ENCODE measurements at regions not wholly inside any gene's neighbourhood (a gene's known extent, or its start where the extent isn't known, plus 50 kb on each side); places are given as distances from the start of the nearest gene placed in this dataset.

GRCh38 chr3:153001210-153002078 is 160.6 kb upstream of the RAP2B start:
- Mint-ChIP-seq H3K9me3 (no peaks in the 10 kb centered on the region), H3K36me3 (ENCODE audit: low read depth) (no peaks in the 10 kb centered on the region), H3K27ac (no peak overlapping the region), H3K4me1 (ENCODE audit: low read depth) (no peaks in the 10 kb centered on the region), H3K27me3 (ENCODE audit: low read depth) (no peaks in the 10 kb centered on the region), H3K4me3 (no peak overlapping the region)
- no peak for DNase-seq
- CTCF ChIA-PET: no interaction called here
- intact Hi-C loops (cut with micrococcal nuclease): no loop called here

- H3K4me1 Mint-ChIP-seq (ENCODE audit: low read depth): no peaks in the 10 kb centered on the region
- H3K36me3 Mint-ChIP-seq (ENCODE audit: low read depth): no peaks in the 10 kb centered on the region
- DNase-seq: no peak
- no peak overlapping the region for H3K27ac Mint-ChIP-seq
- no peak overlapping the region for H3K4me3 Mint-ChIP-seq
- no peaks in the 10 kb centered on the region for H3K27me3 Mint-ChIP-seq (ENCODE audit: low read depth)
- H3K9me3 Mint-ChIP-seq: no peaks in the 10 kb centered on the region
- CTCF ChIA-PET: no interaction called here
- intact Hi-C loops (cut with micrococcal nuclease): no loop called here
These were observed 158.6 kb upstream of the RAP2B start for GRCh38 chr3:153003441-153003840.

GRCh38 chr3:153003862-153004261 is 158.2 kb upstream of the RAP2B start:
- intact Hi-C loops (cut with micrococcal nuclease): no loop called here
- Mint-ChIP-seq H3K4me3 (no peak overlapping the region), H3K9me3 (no peaks in the 10 kb centered on the region), H3K36me3 (ENCODE audit: low read depth) (no peaks in the 10 kb centered on the region), H3K4me1 (ENCODE audit: low read depth) (no peaks in the 10 kb centered on the region), H3K27me3 (ENCODE audit: low read depth) (no peaks in the 10 kb centered on the region), H3K27ac (no peak overlapping the region)
- CTCF ChIA-PET: no interaction called here
- DNase-seq: no peak

DNA sequence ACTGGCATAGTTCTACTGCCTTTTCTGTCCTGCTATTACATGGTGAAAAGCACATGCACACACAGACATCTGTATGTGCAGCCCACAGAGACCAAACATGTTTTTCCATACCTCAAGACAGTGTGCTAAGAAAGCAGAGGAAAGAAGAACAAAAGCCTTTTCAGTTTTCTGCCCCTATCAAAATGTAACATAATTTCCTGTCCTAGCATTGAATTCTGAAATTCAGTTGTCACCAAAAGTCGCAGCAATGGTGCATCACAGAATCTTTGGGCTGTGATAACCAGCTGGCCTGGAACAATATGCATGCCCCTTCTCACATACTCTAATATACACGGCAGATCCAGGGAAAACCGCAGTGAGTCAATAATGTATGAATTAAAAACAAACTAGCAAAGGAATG is 153.8 kb upstream of the RAP2B start:
- CTCF ChIA-PET: no interaction called here
- Mint-ChIP-seq H3K27ac (no peak overlapping the region), H3K36me3 (ENCODE audit: low read depth) (no peaks in the 10 kb centered on the region), H3K27me3 (ENCODE audit: low read depth) (no peaks in the 10 kb centered on the region), H3K4me1 (ENCODE audit: low read depth) (no peaks in the 10 kb centered on the region), H3K4me3 (no peak overlapping the region), H3K9me3 (no peaks in the 10 kb centered on the region)
- intact Hi-C loops (cut with micrococcal nuclease): no loop called here
- DNase-seq: no peak

DNA sequence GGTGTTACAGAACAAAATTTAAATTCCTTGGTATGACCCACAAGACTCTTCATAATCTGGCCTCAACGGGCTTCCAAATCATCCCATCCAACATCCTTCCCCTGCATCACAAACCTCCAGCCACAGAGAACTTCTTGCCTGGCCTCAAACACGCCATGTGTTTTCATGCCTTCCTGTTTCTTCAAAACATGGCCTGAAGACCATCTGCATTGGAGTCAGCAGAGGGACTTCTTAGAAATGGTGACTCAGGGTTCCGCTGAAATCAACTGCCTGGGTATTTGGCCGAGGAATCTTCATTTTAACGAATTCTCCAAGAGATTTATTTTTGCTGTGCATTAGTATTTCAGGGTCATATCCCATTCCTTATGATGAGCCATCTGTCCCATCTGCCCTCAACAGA is 138.1 kb upstream of the RAP2B start:
- no peak overlapping the region for H3K27ac Mint-ChIP-seq
- DNase-seq: no peak
- no peak overlapping the region for H3K4me3 Mint-ChIP-seq
- CTCF ChIA-PET: no interaction called here
- H3K4me1 Mint-ChIP-seq (ENCODE audit: low read depth): no peaks in the 10 kb centered on the region
- intact Hi-C loops (cut with micrococcal nuclease): no loop called here
- H3K9me3 Mint-ChIP-seq: no peaks in the 10 kb centered on the region
- peaks cover 3% of the 10 kb centered on the region for H3K27me3 Mint-ChIP-seq (ENCODE audit: low read depth)
- H3K36me3 Mint-ChIP-seq (ENCODE audit: low read depth): no peaks in the 10 kb centered on the region

DNA sequence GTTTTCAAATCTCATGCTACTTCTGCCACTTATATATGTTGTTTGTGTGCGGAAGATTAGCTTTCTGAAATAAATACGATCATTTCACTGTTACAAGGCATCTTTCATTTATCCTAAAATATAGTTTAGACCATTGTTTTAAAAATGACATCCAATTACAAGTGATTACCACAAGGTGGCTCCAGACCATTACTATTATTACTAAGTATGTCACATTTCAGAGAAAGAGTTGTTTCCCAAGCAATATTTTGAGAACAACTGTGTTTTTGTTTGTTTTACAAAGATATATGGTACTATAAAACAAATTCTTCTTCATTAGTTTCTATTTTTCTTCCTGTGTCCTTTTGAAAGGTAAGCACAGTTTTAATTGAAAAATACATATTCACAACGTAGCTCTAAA is 136.0 kb upstream of the RAP2B start:
- H3K9me3 Mint-ChIP-seq: no peaks in the 10 kb centered on the region
- intact Hi-C loops (cut with micrococcal nuclease): loop anchor here (1.0 to 2.0 kb wide), 7 partner anchors 265 to 1227 kb away; no protein-coding TSS in a partner anchor
- peaks cover 3% of the 10 kb centered on the region for H3K27me3 Mint-ChIP-seq (ENCODE audit: low read depth)
- no peaks in the 10 kb centered on the region for H3K36me3 Mint-ChIP-seq (ENCODE audit: low read depth)
- no peak for DNase-seq
- no peak overlapping the region for H3K4me3 Mint-ChIP-seq
- H3K27ac Mint-ChIP-seq: no peak overlapping the region
- CTCF ChIA-PET: interaction anchor here (0.6 to 1.4 kb wide), 8 partner anchors 10 to 1228 kb away, joined by 3 to 10 read pairs (median 4); no protein-coding TSS in a partner anchor
- H3K4me1 Mint-ChIP-seq (ENCODE audit: low read depth): no peaks in the 10 kb centered on the region

- no peaks in the 10 kb centered on the region for H3K36me3 Mint-ChIP-seq (ENCODE audit: low read depth)
- CTCF ChIA-PET: interaction anchor here (0.8 kb wide), 1 partner anchor 12 kb away, joined by 3 read pairs; no protein-coding TSS in a partner anchor
These were observed 133.6 kb upstream of the RAP2B start for GRCh38 chr3:153028381-153028780.

GRCh38 chr3:153029350-153029749 is 132.7 kb upstream of the RAP2B start:
- Mint-ChIP-seq H3K27ac (no peak overlapping the region), H3K36me3 (ENCODE audit: low read depth) (no peaks in the 10 kb centered on the region), H3K4me1 (ENCODE audit: low read depth) (no peaks in the 10 kb centered on the region), H3K27me3 (ENCODE audit: low read depth) (no peaks in the 10 kb centered on the region), H3K9me3 (no peaks in the 10 kb centered on the region), H3K4me3 (no peak overlapping the region)
- no peak for DNase-seq
- CTCF ChIA-PET: interaction anchor here (0.8 kb wide), 1 partner anchor 13 kb away, joined by 3 read pairs; no protein-coding TSS in a partner anchor
- intact Hi-C loops (cut with micrococcal nuclease): no loop called here

More at GRCh38 chr3:153028381-153028780, 133.6 kb upstream of the RAP2B start:
- Mint-ChIP-seq H3K9me3 (no peaks in the 10 kb centered on the region), H3K27me3 (ENCODE audit: low read depth) (no peaks in the 10 kb centered on the region), H3K4me3 (no peak overlapping the region), H3K27ac (no peak overlapping the region), H3K4me1 (ENCODE audit: low read depth) (no peaks in the 10 kb centered on the region)
- intact Hi-C loops (cut with micrococcal nuclease): no loop called here
- DNase-seq: no peak

DNA sequence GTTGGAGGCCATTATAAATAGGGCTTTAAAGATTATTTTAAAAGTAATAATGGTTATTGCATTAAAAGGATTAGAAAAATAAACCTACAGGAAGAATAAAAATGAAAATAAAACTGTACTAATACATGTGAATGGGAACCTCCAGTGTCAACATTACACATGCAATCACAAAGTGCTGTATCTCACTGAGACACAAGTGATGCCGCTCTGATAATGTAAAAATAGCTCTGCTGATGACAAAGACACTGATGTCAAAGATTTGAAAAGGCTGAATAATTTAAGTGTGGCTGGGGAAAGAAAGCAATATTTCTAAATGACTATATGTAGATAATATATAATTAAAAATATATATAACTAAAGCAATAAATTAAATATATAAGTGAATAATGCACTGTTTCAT is 129.1 kb upstream of the RAP2B start:
- no peak overlapping the region for H3K4me3 Mint-ChIP-seq
- H3K27ac Mint-ChIP-seq: no peak overlapping the region
- H3K4me1 Mint-ChIP-seq (ENCODE audit: low read depth): no peaks in the 10 kb centered on the region
- H3K27me3 Mint-ChIP-seq (ENCODE audit: low read depth): no peaks in the 10 kb centered on the region
- no peak for DNase-seq
- no peaks in the 10 kb centered on the region for H3K36me3 Mint-ChIP-seq (ENCODE audit: low read depth)
- CTCF ChIA-PET: no interaction called here
- intact Hi-C loops (cut with micrococcal nuclease): no loop called here
- no peaks in the 10 kb centered on the region for H3K9me3 Mint-ChIP-seq

- H3K27ac Mint-ChIP-seq: no peak overlapping the region
- H3K27me3 Mint-ChIP-seq (ENCODE audit: low read depth): no peaks in the 10 kb centered on the region
- intact Hi-C loops (cut with micrococcal nuclease): no loop called here
- no peaks in the 10 kb centered on the region for H3K9me3 Mint-ChIP-seq
- no peaks in the 10 kb centered on the region for H3K4me1 Mint-ChIP-seq (ENCODE audit: low read depth)
- CTCF ChIA-PET: no interaction called here
- DNase-seq: no peak
- no peak overlapping the region for H3K4me3 Mint-ChIP-seq
- H3K36me3 Mint-ChIP-seq (ENCODE audit: low read depth): no peaks in the 10 kb centered on the region
These were observed 125.2 kb upstream of the RAP2B start for GRCh38 chr3:153036846-153037245.

DNA sequence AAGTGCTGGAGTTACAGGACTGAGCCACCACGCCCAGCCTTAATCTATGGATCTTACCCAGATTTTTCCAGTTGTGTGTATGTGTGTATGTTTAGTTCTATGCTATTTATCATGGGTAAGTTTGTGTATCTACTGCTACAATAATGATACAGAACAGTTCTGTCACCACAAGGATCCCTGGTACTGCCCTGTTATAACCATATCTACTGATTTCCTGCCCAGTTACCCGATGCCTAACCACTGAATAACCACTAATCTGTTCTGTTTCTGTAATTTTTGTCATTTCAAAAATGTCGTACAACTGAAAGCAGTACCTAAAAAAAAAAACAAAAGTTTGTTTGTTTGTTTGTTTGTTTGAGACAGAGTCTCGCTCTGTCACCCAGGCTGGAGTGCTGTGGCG is 123.7 kb upstream of the RAP2B start:
- intact Hi-C loops (cut with micrococcal nuclease): no loop called here
- Mint-ChIP-seq H3K27ac (no peak overlapping the region), H3K4me3 (no peak overlapping the region), H3K4me1 (ENCODE audit: low read depth) (peaks cover 3% of the 10 kb centered on the region), H3K9me3 (no peaks in the 10 kb centered on the region), H3K27me3 (ENCODE audit: low read depth) (no peaks in the 10 kb centered on the region), H3K36me3 (ENCODE audit: low read depth) (no peaks in the 10 kb centered on the region)
- DNase-seq: no peak
- CTCF ChIA-PET: no interaction called here

- intact Hi-C loops (cut with micrococcal nuclease): no loop called here
- Mint-ChIP-seq H3K27me3 (ENCODE audit: low read depth) (no peaks in the 10 kb centered on the region), H3K36me3 (ENCODE audit: low read depth) (no peaks in the 10 kb centered on the region), H3K4me1 (ENCODE audit: low read depth) (peaks cover 3% of the 10 kb centered on the region), H3K9me3 (no peaks in the 10 kb centered on the region), H3K4me3 (no peak overlapping the region), H3K27ac (no peak overlapping the region)
- CTCF ChIA-PET: no interaction called here
- no peak for DNase-seq
These were observed 123.2 kb upstream of the RAP2B start for GRCh38 chr3:153038779-153039178.

GRCh38 chr3:153041181-153041580 is 120.8 kb upstream of the RAP2B start:
- no peak for DNase-seq
- CTCF ChIA-PET: interaction anchor here (0.6 to 1.7 kb wide), 3 partner anchors 23 to 410 kb away, joined by 3 to 4 read pairs (median 3); no protein-coding TSS in a partner anchor
- Mint-ChIP-seq H3K27me3 (ENCODE audit: low read depth) (no peaks in the 10 kb centered on the region), H3K27ac (no peak overlapping the region), H3K4me3 (no peak overlapping the region), H3K4me1 (ENCODE audit: low read depth) (peaks cover 3% of the 10 kb centered on the region), H3K9me3 (no peaks in the 10 kb centered on the region), H3K36me3 (ENCODE audit: low read depth) (no peaks in the 10 kb centered on the region)
- intact Hi-C loops (cut with micrococcal nuclease): loop anchor here (5.0 to 10.0 kb wide), 3 partner anchors 584 to 976 kb away; no protein-coding TSS in a partner anchor

Data from activated naive CD4-positive, alpha-beta T cell treated with anti-CD3 and anti-CD28 coated beads for 36 hours (primary cell).